GM21825 (cell line): ENCODE measurements at regions not wholly inside any gene's neighbourhood (a gene's known extent, or its start where the extent isn't known, plus 50 kb on each side); places are given as distances from the start of the nearest gene placed in this dataset.

Experiments used
- ATAC-seq: cut with Tn5 transposase; IDR thresholded peaks from one replicate; pipeline ENCODE4 v1.9.1; 2021; ENCODE audit warnings: mild to moderate bottlenecking, moderate library complexity; ENCODE audit not compliant: unreplicated experiment

DNA sequence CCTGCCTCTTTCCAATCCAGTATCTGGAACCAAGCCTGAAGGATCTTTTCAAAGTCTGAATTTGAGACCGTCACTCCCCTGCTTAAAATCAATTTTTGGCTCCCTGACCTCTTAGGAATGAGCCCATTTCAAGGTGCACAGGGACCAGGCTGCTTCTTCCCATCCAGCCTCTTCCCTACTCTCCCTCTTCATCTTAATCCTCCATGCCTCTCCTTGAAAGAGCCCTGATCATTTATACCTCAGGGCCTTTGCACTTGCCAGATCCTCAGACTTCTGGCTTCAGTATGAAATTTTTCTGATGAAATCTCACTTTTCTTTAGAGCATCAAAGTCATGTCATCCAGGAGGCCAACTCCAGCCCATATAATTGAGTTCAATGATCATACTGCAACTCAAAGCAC, 399.5 kb upstream of the CELF2 start:
- no peak for ATAC-seq

DNA sequence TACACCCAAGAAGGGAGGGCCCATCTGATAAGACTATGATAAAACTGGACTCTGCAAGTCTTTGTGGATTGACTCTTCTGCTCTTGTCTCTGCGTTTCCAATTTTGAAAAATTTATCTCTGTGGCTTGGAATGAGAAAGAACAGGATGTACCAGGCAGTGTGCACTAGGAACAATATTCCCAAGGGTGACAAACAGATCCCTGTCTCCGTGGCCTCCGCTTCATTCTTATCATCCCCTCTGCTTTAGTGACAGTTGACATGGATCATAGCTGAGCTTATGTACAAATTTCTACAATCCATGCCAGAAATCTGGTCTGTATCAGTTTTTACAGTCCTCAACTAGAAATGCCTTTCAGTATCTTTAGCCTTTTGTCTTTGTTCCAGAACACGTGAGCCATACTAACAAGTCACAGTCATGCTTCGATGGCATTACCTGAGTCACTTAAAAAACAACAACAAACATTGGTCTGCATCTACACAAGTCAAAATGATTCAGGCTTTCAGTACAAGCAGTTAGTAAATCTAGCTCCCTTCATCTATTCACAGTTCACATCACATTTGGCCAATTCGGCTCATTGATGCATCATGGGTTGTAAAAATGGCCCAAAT, 393.6 kb upstream of the CELF2 start:
- ATAC-seq = no peak

- ATAC-seq = no peak
These were observed 393.1 kb upstream of the CELF2 start for GRCh38 chr10:10624567-10624962.

DNA sequence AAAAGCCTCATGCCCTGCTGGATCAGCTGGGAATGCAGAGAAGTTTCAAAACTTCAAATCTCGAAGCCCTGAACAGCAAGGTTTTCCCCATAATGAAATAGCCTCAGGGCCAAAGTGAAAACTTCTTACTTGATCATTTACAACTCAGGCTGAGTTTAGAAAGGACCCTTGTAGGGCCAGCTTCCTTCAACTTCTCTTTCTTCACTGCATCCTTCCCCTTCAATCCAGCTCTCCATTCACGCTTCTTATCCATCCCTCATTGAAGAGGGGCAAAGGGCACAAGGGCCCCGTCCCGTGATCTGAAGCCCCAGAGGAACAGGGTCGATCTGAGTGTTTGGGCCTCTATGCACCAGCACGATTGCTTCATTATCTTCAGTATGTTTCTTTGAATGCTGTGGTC, 392.2 kb upstream of the CELF2 start:
- no peak for ATAC-seq

GRCh38 chr10:10626734-10627133, 390.9 kb upstream of the CELF2 start:
- no peak for ATAC-seq

GRCh38 chr10:10627414-10627813, 390.3 kb upstream of the CELF2 start:
- no peak for ATAC-seq

- no peak for ATAC-seq
These were observed 388.2 kb upstream of the CELF2 start for GRCh38 chr10:10629512-10629911.

- no peak for ATAC-seq
These were observed 387.4 kb upstream of the CELF2 start for GRCh38 chr10:10630281-10630680.

GRCh38 chr10:10630782-10631181, 386.9 kb upstream of the CELF2 start:
- ATAC-seq = no peak

- no peak for ATAC-seq
These were observed 375.5 kb upstream of the CELF2 start for GRCh38 chr10:10642189-10642588.

- no peak for ATAC-seq
These were observed 374.9 kb upstream of the CELF2 start for GRCh38 chr10:10642751-10643150.

DNA sequence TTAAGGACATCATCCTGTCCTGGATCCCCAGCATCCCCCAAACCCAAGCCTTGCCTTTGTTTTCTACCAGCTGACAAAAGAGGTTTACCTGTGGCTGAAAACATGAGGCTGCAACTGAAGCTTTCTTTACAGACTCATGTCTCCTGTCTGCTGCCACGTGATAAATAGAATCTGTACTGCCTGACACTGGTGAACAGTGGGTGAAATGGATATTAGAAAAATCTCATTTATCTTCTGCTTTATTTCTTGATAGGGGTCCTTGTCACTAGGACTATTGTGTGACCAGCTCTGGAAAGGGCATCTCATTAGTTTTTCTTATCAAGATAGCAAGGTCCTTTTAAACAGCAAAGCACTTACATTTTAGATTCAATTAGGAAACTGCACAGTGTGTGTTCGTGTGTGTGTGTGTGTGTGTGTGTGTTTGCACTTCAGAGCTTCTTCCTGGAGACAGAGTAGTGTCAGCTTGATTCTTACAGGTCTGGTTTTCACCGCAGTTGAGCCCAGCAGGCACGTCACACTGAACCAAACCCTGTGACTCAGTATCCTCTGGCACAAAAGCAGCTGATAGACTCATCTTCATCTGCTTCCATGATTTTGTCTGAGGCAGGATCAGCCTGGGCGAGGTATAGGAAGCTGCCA, 373.5 kb upstream of the CELF2 start:
- ATAC-seq = no peak

- no peak for ATAC-seq
These were observed 372.8 kb upstream of the CELF2 start for GRCh38 chr10:10644676-10645385.

DNA sequence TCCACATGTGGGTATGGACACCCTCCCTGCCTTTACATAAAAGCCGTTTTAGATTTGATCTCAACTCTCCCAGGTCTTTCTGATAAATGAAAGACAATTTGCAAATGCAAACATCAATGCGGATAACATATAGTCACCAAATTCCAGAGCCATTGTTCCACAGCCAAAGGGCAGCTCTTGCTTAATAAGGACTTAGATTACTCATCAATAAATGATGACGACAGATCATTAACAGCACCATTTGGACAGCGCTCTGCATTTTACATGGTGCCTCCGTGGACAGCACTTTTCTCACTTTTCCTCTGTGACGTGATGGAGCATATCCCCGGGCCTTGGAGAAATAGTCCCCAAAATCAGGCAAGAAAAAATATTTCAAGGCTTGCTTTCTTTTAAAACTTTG, 370.3 kb upstream of the CELF2 start:
- ATAC-seq = no peak

DNA sequence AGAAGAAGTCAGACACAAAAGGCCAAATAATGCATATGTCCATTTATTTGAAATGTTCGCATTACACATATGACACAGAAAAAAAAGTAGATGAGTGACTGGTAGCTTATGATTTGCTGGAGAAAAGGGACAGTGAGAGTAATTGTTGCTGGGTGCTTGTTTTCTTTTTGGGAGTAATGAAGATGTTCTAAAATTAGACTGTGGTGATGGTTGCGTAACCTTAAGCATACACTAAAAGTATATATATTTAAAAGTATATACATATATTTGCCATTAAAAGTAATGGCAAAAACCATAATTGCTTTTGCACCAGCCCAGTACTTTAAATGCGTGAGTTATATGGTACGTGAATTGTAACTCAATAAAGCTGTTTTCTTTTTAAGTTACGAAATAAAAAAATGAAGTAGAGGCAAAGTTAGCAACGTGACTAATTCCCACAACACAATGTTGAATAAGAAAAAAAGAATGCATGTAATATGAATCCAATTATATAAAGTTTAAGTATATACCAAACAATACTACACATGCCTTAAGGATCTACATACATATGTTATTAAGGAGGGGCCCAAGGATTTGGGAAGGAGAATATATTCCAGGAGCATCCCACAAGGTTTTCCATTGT, 360.4 kb upstream of the CELF2 start:
- no peak for ATAC-seq

GRCh38 chr10:10658172-10658785, 359.4 kb upstream of the CELF2 start:
- no peak for ATAC-seq

DNA sequence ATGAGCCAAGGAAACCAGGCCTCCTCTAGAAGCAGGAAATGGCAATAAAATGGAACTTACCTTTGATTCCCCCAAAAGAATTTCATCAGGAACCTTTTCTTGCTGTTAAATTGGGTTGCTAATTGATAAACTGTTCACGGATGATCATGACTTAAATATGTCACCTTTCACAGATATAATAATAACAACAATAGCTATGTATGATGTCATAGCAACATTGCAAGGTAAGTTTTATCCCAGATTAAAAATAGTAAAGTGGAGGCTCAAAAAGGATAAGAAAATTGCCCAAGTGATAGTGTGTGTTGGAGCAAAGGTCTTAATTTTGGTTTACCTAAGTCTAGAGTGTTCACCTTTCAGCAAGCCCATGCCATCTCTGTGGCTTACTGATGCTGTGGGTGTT, 357.6 kb upstream of the CELF2 start:
- ATAC-seq = no peak

DNA sequence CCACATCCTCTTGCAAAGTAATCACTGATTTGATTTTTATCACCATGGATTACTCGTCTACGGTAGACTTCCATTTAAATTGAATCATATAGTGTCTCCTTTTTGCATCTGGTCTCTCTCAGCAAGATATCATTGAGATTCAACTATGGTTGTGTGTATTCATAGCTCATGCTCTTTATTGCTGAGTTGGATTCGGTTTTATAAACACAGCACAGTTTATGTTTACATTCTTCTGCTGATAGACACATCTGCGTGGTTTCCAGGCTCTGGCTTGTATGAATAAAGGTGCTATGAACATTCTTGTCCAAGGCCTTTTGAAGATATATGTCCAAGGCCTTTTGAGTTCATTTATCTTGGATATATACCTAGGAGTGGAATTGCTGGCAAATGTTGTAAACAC, 356.5 kb upstream of the CELF2 start:
- no peak for ATAC-seq

- no peak for ATAC-seq
These were observed 354.8 kb upstream of the CELF2 start for GRCh38 chr10:10662716-10663408.

- ATAC-seq = no peak
These were observed 354.1 kb upstream of the CELF2 start for GRCh38 chr10:10663622-10664021.

GRCh38 chr10:10665750-10666149, 351.9 kb upstream of the CELF2 start:
- no peak for ATAC-seq
